ENCODE measurements at regions not wholly inside any gene's neighbourhood (a gene's known extent, or its start where the extent isn't known, plus 50 kb on each side); places are given as distances from the start of the nearest gene placed in this dataset.

GRCh38 chr2:16717477-16717876, 51.8 kb upstream of the CYRIA start:
- DNase-seq, result no peak

GRCh38 chr2:16716944-16717343, 51.3 kb upstream of the CYRIA start:
- no peak for DNase-seq

- DNase-seq, result no peak
Measured at GRCh38 chr2:16716024-16716423, 50.4 kb upstream of the CYRIA start.
